VCaP (cell line): ENCODE measurements at regions not wholly inside any gene's neighbourhood (a gene's known extent, or its start where the extent isn't known, plus 50 kb on each side); places are given as distances from the start of the nearest gene placed in this dataset.
"Not testable (repeated sequence)": the region's sequence is repeated elsewhere in the genome, so short reads cannot be mapped to it uniquely, and the experiment has no call there.

ENCODE experiments used
- H3K27ac ChIP-seq: fragments of 450-650 bp; 2 replicates; pipeline ENCODE4 v1.5.1; 2017
- TF ChIP-seq, protein P1 (sequence below): fragments of 450-650 bp; conservative IDR thresholded peaks from 2 replicates; pipeline ENCODE4 v1.5.1; 2017; ENCODE audit warnings: mild to moderate bottlenecking, moderate library complexity

DNA sequence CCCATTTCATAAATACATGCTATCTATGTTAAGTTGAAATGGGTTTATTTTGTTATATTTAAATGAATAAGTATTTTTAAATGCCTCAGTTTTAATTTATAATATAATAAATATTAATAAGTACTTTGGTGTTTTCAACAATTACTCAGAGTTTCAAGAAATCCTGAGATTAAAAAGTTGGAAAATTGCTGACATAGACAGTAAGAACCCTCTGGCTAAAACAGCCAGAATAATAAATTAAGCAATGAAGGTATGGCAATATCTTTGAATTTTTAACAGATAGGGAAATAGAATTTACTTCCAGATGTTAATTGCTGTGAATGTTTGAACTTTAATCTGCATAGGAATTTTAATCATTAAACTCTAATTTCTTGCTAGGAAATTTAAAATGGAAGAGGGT is 83.6 kb downstream of the ZNF622 start:
- TF ChIP-seq, protein P1, sequence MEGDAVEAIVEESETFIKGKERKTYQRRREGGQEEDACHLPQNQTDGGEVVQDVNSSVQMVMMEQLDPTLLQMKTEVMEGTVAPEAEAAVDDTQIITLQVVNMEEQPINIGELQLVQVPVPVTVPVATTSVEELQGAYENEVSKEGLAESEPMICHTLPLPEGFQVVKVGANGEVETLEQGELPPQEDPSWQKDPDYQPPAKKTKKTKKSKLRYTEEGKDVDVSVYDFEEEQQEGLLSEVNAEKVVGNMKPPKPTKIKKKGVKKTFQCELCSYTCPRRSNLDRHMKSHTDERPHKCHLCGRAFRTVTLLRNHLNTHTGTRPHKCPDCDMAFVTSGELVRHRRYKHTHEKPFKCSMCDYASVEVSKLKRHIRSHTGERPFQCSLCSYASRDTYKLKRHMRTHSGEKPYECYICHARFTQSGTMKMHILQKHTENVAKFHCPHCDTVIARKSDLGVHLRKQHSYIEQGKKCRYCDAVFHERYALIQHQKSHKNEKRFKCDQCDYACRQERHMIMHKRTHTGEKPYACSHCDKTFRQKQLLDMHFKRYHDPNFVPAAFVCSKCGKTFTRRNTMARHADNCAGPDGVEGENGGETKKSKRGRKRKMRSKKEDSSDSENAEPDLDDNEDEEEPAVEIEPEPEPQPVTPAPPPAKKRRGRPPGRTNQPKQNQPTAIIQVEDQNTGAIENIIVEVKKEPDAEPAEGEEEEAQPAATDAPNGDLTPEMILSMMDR, result no peak
- H3K27ac ChIP-seq, result no peak overlapping the region

DNA sequence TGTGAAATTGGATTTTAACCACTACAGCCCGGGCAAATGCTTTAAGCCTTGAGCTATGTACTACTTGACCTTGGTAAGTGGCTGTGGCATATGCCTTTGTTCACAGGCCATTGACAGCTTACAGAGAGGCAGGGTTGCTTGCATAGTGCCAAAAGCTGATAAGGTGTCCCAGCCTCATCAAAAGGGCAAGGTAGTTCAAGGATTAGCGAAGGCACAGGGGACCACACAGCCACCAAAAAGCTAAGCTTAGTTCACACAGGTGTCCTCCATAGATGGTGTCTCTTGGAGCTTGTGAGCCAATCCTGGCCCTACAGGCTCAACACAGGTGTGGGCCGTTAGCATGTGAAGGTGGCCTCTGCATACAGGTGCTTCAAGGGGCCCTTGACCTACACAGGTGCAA is 86.8 kb downstream of the ZNF622 start:
- H3K27ac ChIP-seq, result no peak overlapping the region
- TF ChIP-seq, protein P1, result no peak

DNA sequence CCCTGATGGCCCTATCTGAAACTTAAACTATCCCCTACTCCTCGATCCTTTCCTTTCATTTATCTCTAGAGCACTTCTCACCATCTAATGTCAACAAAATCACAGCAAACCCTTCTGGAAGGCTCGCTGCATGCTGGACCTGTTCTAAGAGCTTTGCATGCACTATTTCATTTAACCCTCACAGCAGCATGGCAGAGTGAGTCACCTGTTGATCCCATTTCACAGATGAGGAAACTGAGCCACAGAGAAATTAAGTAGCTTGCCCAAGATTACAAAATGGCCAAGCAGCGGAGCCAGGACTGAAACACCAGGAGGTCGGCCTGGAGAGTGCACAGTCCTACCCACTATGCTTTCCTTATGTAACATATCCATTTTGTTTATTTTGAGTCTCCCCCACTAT is 93.1 kb downstream of the ZNF622 start:
- H3K27ac ChIP-seq, result no peak overlapping the region
- TF ChIP-seq, protein P1, result no peak

DNA sequence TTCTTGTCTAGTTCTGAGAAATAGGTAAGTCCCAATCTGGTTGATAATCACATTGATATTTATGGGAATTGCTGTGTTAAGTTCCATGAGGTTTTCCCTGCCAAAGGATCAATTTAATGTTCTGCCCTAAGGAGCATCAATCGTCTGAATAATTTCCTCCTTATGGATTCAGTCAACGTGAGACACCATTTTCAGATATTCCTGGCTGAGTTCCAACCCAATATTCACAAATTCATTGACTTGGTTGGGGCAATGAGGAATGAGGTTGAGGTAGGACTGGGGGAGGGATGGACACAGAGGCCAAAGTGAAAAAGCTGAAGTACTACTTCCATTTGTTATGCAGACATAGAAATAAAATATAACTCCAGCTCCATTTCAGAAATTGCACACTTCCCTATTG is 99.1 kb downstream of the ZNF622 start:
- H3K27ac ChIP-seq, result no peak overlapping the region
- TF ChIP-seq, protein P1, result no peak

GRCh38 chr5:16364910-16365309 is 100.7 kb downstream of the ZNF622 start:
- H3K27ac ChIP-seq, result no peak overlapping the region
- TF ChIP-seq, protein P1, result no peak

DNA sequence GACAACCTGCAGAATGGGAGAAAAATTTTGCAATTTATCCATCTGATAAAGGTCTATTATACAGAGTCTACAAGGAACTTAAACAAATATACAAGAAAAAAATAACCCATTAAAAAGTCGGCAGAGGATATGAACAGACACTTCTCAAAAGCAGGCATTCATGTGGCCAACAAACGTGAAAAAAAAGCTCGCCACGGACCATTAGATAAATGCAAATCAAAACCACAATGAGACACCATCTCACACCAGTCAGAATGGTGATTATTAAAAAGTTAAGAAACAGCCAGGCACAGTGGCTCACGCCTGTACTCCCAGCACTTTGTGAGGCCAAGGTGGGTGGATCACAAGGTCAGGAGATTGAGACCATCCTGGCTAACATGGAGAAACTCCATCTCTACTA is 112.2 kb downstream of the ZNF622 start:
- H3K27ac ChIP-seq, result not testable (repeated sequence)

- TF ChIP-seq, protein P1, result no peak
Observed at GRCh38 chr5:16350816-16351215, 114.8 kb downstream of the ZNF622 start.

DNA sequence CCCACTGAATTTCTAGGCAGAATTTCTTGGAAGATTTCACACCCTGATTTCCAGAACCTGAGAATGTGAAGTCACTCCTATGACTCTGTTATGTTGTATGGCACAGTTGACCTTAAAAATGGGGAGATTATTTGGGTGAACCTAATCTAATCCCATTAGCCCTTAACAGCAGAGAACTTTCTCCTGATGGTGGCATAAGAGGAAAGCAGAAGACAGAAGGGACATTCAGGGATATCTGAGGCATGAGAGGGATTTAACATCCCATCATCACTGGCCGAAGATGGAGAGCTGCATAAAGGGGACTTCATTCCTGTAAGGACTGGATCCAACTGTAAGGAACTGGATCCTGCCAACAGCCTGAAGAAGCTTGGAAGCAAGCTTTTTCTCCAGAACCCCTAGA is 119.2 kb downstream of the ZNF622 start:
- TF ChIP-seq, protein P1, result no peak
- no peak overlapping the region for H3K27ac ChIP-seq

More at GRCh38 chr5:16350816-16351215, 114.8 kb downstream of the ZNF622 start:
- H3K27ac ChIP-seq, result no peak overlapping the region
